ENCODE measurements at regions not wholly inside any gene's neighbourhood (a gene's known extent, or its start where the extent isn't known, plus 50 kb on each side); places are given as distances from the start of the nearest gene placed in this dataset.

DNA sequence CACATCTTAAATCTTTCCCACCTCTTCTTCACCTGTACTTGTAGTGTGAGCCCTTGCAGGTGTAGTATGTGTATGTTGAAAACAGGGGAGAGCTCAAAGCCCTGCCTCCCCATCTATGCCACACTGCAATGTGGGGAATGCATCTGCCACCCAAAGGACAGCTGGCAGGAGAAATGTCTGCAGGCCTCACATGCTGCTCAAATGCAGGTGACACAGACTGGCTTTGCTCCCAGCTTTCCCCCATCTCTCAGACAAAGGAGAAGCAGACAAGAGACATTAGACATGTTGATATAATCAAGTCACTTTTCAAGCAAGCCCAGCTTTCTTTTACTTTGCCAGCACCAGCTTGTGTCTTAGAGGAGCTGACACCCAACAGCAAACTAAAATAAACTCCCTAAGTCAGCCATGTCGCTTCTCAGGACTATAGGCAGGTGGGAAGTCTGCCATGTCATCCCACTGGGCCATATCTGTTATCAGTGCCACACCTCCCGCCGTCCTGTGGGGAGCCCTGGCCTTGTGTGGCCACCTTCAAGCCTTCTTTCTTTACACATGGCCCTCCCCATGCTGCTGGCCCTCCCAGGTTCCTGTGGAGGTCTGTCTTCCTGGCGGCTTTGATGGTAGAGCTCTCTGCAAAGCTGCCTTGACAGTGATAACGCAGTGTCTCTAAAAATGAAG, 102.1 kb downstream of the CXCL12 start:
- DNase-seq (ENCODE audit: low read depth, low spot score): no peak
- Histone ChIP-seq H3K27ac (ENCODE audit: low read depth, low read length) (no peak overlapping the region), H3K4me3 (ENCODE audit: low read depth, low read length) (no peak overlapping the region), H3K9me3 (ENCODE audit: control insufficient read depth, insufficient read depth, low read length) (no peaks in the 10 kb centered on the region), H3K27me3 (ENCODE audit: control insufficient read depth, insufficient read depth, low read length) (peaks cover 4% of the 10 kb centered on the region)
- ChIA-PET POLR2A (no interaction called here), CTCF (interaction anchor here (1.0 kb wide), 1 partner anchor 24 kb away, joined by 4 read pairs; no protein-coding TSS in a partner anchor)
- TF ChIP-seq, protein P1, sequence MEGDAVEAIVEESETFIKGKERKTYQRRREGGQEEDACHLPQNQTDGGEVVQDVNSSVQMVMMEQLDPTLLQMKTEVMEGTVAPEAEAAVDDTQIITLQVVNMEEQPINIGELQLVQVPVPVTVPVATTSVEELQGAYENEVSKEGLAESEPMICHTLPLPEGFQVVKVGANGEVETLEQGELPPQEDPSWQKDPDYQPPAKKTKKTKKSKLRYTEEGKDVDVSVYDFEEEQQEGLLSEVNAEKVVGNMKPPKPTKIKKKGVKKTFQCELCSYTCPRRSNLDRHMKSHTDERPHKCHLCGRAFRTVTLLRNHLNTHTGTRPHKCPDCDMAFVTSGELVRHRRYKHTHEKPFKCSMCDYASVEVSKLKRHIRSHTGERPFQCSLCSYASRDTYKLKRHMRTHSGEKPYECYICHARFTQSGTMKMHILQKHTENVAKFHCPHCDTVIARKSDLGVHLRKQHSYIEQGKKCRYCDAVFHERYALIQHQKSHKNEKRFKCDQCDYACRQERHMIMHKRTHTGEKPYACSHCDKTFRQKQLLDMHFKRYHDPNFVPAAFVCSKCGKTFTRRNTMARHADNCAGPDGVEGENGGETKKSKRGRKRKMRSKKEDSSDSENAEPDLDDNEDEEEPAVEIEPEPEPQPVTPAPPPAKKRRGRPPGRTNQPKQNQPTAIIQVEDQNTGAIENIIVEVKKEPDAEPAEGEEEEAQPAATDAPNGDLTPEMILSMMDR (IDR thresholded peaks at IDR 0.05; ENCODE audit: low read depth, low read length): no peak

- ChIA-PET POLR2A (no interaction called here), CTCF (no interaction called here)
- Histone ChIP-seq H3K9me3 (ENCODE audit: control insufficient read depth, insufficient read depth, low read length) (no peaks in the 10 kb centered on the region), H3K27ac (ENCODE audit: low read depth, low read length) (no peak overlapping the region), H3K4me3 (ENCODE audit: low read depth, low read length) (no peak overlapping the region), H3K27me3 (ENCODE audit: control insufficient read depth, insufficient read depth, low read length) (peaks cover 4% of the 10 kb centered on the region)
- TF ChIP-seq, protein P1 (IDR thresholded peaks at IDR 0.05; ENCODE audit: low read depth, low read length): no peak
- DNase-seq (ENCODE audit: low read depth, low spot score): no peak
Observed at GRCh38 chr10:44281662-44282061, 103.2 kb downstream of the CXCL12 start.

- TF ChIP-seq, protein P1 (IDR thresholded peaks at IDR 0.05; ENCODE audit: low read depth, low read length): no peak
- ChIA-PET POLR2A (no interaction called here), CTCF (no interaction called here)
- no peak overlapping the region for H3K4me3 ChIP-seq (ENCODE audit: low read depth, low read length)
- no peak for DNase-seq (ENCODE audit: low read depth, low spot score)
- no peaks in the 10 kb centered on the region for H3K9me3 ChIP-seq (ENCODE audit: control insufficient read depth, insufficient read depth, low read length)
- peaks cover 4% of the 10 kb centered on the region for H3K27me3 ChIP-seq (ENCODE audit: control insufficient read depth, insufficient read depth, low read length)
- no peak overlapping the region for H3K27ac ChIP-seq (ENCODE audit: low read depth, low read length)
Observed at GRCh38 chr10:44281089-44281613, 103.7 kb downstream of the CXCL12 start.

GRCh38 chr10:44280226-44281014, 104.5 kb downstream of the CXCL12 start:
- no peak for DNase-seq (ENCODE audit: low read depth, low spot score)
- TF ChIP-seq, protein P1 (IDR thresholded peaks at IDR 0.05; ENCODE audit: low read depth, low read length): no peak
- POLR2A ChIA-PET: no interaction called here

More at GRCh38 chr10:44280226-44281014, 104.5 kb downstream of the CXCL12 start:
- Histone ChIP-seq H3K4me3 (ENCODE audit: low read depth, low read length) (no peak overlapping the region), H3K27me3 (ENCODE audit: control insufficient read depth, insufficient read depth, low read length) (peaks cover 2% of the 10 kb centered on the region), H3K27ac (ENCODE audit: low read depth, low read length) (no peak overlapping the region), H3K9me3 (ENCODE audit: control insufficient read depth, insufficient read depth, low read length) (no peaks in the 10 kb centered on the region)
- CTCF ChIA-PET: interaction anchor here (1.2 kb wide), 1 partner anchor 591 kb away, joined by 3 read pairs; no protein-coding TSS in a partner anchor
